ENCODE measurements at regions not wholly inside any gene's neighbourhood (a gene's known extent, or its start where the extent isn't known, plus 50 kb on each side); places are given as distances from the start of the nearest gene placed in this dataset.
"Not testable (repeated sequence)": the region's sequence is repeated elsewhere in the genome, so short reads cannot be mapped to it uniquely, and the experiment has no call there.

DNA sequence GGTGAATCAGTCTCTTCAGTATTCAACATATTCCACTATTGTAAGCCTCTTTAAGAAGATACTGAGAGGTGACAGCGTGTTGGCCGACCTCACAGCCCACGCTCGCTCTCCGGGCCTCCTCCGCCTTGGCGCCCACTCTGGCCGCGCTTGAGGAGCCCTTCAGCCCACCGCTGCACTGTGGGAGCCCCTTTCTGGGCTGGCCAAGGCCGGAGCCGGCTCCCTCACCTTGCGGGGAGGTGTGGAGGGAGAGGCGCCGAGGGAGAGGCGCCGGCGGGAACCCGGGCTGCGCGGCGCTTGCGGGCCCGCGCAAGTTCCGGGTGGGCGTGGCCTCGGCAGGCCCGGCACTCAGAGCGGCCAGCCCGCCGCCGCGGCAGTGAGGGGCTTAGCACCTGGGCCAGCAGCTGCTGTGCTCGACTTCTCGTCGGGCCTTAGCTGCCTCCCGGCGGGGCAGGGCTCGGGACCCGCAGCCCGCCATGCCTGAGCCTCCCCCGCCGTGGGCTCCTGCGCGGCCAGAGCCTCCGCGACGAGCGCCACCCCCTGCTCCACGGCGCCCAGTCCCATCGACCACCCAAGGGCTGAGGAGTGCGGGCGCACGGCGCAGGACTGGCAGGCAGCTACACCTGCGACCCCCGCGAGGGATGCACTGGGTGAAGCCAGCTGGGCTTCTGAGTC is 306.4 kb downstream of the SEMA3D start:
- H3K4me1 ChIP-seq (ENCODE audit: insufficient read depth, low read length); ATAC-seq; H3K9me2 ChIP-seq (replicated peaks; ENCODE audit: low read length); H3K79me2 ChIP-seq (ENCODE audit: low read length); H3K9me3 ChIP-seq (ENCODE audit: low read length); CTCF ChIA-PET; H3F3A ChIP-seq (ENCODE audit: low read length, unreplicated experiment); H2AFZ ChIP-seq (ENCODE audit: low read length); DNase-seq; H3K27me3 ChIP-seq (ENCODE audit: low read length); H3K27ac ChIP-seq (ENCODE audit: low read length); H3K4me3 ChIP-seq (ENCODE audit: low read length); BruUV-seq (replicated peaks); H3K4me2 ChIP-seq (ENCODE audit: low read length); H3K9ac ChIP-seq (ENCODE audit: low read length); H4K20me1 ChIP-seq (ENCODE audit: low read length); H3K36me3 ChIP-seq (ENCODE audit: low read depth, low read length); POLR2A ChIA-PET (ENCODE audit: unreplicated experiment); intact Hi-C loops (cut with micrococcal nuclease): not testable (repeated sequence)

- no peaks in the 10 kb centered on the region for H3K36me3 ChIP-seq (ENCODE audit: low read depth, low read length)
- H3K9ac ChIP-seq (ENCODE audit: low read length), result no peak overlapping the region
- H3K9me2 ChIP-seq (replicated peaks; ENCODE audit: low read length), result no peaks in the 10 kb centered on the region
- TF ChIP-seq, protein P1, sequence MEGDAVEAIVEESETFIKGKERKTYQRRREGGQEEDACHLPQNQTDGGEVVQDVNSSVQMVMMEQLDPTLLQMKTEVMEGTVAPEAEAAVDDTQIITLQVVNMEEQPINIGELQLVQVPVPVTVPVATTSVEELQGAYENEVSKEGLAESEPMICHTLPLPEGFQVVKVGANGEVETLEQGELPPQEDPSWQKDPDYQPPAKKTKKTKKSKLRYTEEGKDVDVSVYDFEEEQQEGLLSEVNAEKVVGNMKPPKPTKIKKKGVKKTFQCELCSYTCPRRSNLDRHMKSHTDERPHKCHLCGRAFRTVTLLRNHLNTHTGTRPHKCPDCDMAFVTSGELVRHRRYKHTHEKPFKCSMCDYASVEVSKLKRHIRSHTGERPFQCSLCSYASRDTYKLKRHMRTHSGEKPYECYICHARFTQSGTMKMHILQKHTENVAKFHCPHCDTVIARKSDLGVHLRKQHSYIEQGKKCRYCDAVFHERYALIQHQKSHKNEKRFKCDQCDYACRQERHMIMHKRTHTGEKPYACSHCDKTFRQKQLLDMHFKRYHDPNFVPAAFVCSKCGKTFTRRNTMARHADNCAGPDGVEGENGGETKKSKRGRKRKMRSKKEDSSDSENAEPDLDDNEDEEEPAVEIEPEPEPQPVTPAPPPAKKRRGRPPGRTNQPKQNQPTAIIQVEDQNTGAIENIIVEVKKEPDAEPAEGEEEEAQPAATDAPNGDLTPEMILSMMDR (conservative IDR thresholded peaks at IDR 0.05; ENCODE audit: low read depth, low read length), result no peak
- TF ChIP-seq EZH2phosphoT487 (IDR thresholded peaks at IDR 0.05; ENCODE audit: borderline replicate concordance, low read length), result no peak
- no peak for TF ChIP-seq EZH2 (IDR thresholded peaks at IDR 0.05; ENCODE audit: low read length, unreplicated experiment)
- no peaks in the 10 kb centered on the region for H3K79me2 ChIP-seq (ENCODE audit: low read length)
- ChIA-PET POLR2A (ENCODE audit: unreplicated experiment) (no interaction called here), CTCF (no interaction called here)
- H3K4me2 ChIP-seq (ENCODE audit: low read length), result no peak overlapping the region
- H4K20me1 ChIP-seq (ENCODE audit: low read length), result no peaks in the 10 kb centered on the region
- ATAC-seq, result no peak
- H3K9me3 ChIP-seq (ENCODE audit: low read length), result no peaks in the 10 kb centered on the region
- no peak overlapping the region for H3K4me3 ChIP-seq (ENCODE audit: low read length)
- H3K4me1 ChIP-seq (ENCODE audit: insufficient read depth, low read length), result no peaks in the 10 kb centered on the region
- H2AFZ ChIP-seq (ENCODE audit: low read length), result no peak overlapping the region
- BruUV-seq (replicated peaks), result no TSS peak
- H3K27ac ChIP-seq (ENCODE audit: low read length), result no peak overlapping the region
- no peaks in the 10 kb centered on the region for H3K27me3 ChIP-seq (ENCODE audit: low read length)
- H3F3A ChIP-seq (ENCODE audit: low read length, unreplicated experiment), result no peaks in the 10 kb centered on the region
- intact Hi-C loops (cut with micrococcal nuclease), result no loop called here
- DNase-seq, result no peak
Observed at GRCh38 chr7:84879570-84880325, 307.1 kb downstream of the SEMA3D start.

DNA sequence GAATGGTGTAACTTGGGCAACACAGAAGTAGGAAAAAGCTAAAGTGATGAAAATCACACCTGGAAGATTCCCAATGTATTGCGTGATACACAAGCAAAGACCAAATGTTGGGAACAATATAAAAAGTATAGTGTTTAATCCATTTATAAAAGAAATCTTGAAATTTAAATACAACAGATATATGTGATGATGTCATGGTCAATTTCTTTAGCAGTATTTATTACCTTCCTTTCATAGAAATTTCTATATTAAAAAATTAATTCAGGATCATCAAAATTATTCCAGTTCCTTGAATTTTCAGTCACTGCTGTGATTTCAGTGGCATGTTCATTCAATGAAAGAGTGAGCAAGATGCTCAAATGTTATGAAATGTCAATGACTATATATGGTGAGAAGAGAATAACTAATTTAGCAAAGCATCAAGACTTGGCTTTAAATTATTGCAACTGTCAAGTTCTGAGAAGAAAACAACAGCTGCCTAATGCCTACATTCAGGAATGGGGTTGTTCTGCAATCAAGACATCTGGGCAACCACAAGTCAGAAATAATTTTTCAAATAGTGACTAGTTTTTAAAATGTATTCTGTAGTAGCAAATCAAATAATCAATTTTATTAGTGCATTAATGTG is 308.8 kb downstream of the SEMA3D start:
- H3K4me1 ChIP-seq (ENCODE audit: insufficient read depth, low read length), result no peaks in the 10 kb centered on the region
- H3K79me2 ChIP-seq (ENCODE audit: low read length), result no peaks in the 10 kb centered on the region
- H3K4me2 ChIP-seq (ENCODE audit: low read length), result no peak overlapping the region
- no peaks in the 10 kb centered on the region for H3K36me3 ChIP-seq (ENCODE audit: low read depth, low read length)
- H3K9me2 ChIP-seq (replicated peaks; ENCODE audit: low read length), result no peaks in the 10 kb centered on the region
- H3K27me3 ChIP-seq (ENCODE audit: low read length), result no peaks in the 10 kb centered on the region
- ChIA-PET CTCF (no interaction called here), POLR2A (ENCODE audit: unreplicated experiment) (no interaction called here)
- H4K20me1 ChIP-seq (ENCODE audit: low read length), result no peaks in the 10 kb centered on the region
- H2AFZ ChIP-seq (ENCODE audit: low read length), result no peak overlapping the region
- intact Hi-C loops (cut with micrococcal nuclease), result no loop called here
- no peaks in the 10 kb centered on the region for H3F3A ChIP-seq (ENCODE audit: low read length, unreplicated experiment)
- no TSS peak for BruUV-seq (replicated peaks)
- DNase-seq, result no peak
- ATAC-seq, result no peak
- no peak overlapping the region for H3K27ac ChIP-seq (ENCODE audit: low read length)
- H3K9me3 ChIP-seq (ENCODE audit: low read length), result no peaks in the 10 kb centered on the region
- TF ChIP-seq EZH2 (IDR thresholded peaks at IDR 0.05; ENCODE audit: low read length, unreplicated experiment) (no peak), EZH2phosphoT487 (IDR thresholded peaks at IDR 0.05; ENCODE audit: borderline replicate concordance, low read length) (no peak)
- TF ChIP-seq, protein P1 (conservative IDR thresholded peaks at IDR 0.05; ENCODE audit: low read depth, low read length), result no peak
- H3K9ac ChIP-seq (ENCODE audit: low read length), result no peak overlapping the region
- no peak overlapping the region for H3K4me3 ChIP-seq (ENCODE audit: low read length)

Data from PC-3 (cell line).